GM23248 (cell line): ENCODE measurements at regions not wholly inside any gene's neighbourhood (a gene's known extent, or its start where the extent isn't known, plus 50 kb on each side); places are given as distances from the start of the nearest gene placed in this dataset.

ENCODE experiments used
- DNase-seq: peaks from one replicate; pipeline ENCODE4 v3.0.0-alpha.2; 2015
- H2AFZ ChIP-seq: fragments of 200-600 bp; sonication (generic); 2 replicates; pipeline ENCODE4 v1.6.1; 2016; ENCODE audit warnings: antibody characterized with exemption
- H3F3A ChIP-seq: fragments of 200-600 bp; sonication (generic); 2 replicates; pipeline ENCODE4 v1.6.1; 2016; ENCODE audit warnings: mild to moderate bottlenecking, antibody characterized with exemption, mixed run types; ENCODE audit not compliant: insufficient read depth
- H3K27ac ChIP-seq: fragments of 200-600 bp; sonication (generic); 2 replicates; pipeline ENCODE4 v1.5.1; 2016; ENCODE audit warnings: mild to moderate bottlenecking
- H3K27me3 ChIP-seq: fragments of 200-600 bp; sonication (generic); replicated peaks from 2 replicates; pipeline ENCODE4 v1.6.1; 2016; ENCODE audit warnings: mild to moderate bottlenecking; ENCODE audit not compliant: insufficient read depth
- H3K36me3 ChIP-seq: fragments of 200-600 bp; sonication (generic); 2 replicates; pipeline ENCODE4 v1.6.1; 2016; ENCODE audit warnings: low read depth, mild to moderate bottlenecking
- H3K4me1 ChIP-seq: fragments of 200-600 bp; sonication (generic); 2 replicates; pipeline ENCODE4 v1.6.1; 2016; ENCODE audit warnings: mild to moderate bottlenecking; ENCODE audit not compliant: insufficient read depth
- H3K4me2 ChIP-seq: fragments of 200-600 bp; sonication (generic); one replicate; pipeline ENCODE4 v1.6.1; 2016; ENCODE audit warnings: mild to moderate bottlenecking; ENCODE audit not compliant: unreplicated experiment
- H3K4me3 ChIP-seq: fragments of 200-600 bp; sonication (generic); 2 replicates; pipeline ENCODE4 v1.5.1; 2016; ENCODE audit warnings: mild to moderate bottlenecking
- H3K79me2 ChIP-seq: fragments of 200-600 bp; sonication (generic); 2 replicates; pipeline ENCODE4 v1.6.1; 2016; ENCODE audit warnings: mild to moderate bottlenecking; ENCODE audit not compliant: insufficient read depth
- H3K9ac ChIP-seq: fragments of 200-600 bp; sonication (generic); 2 replicates; pipeline ENCODE4 v1.6.1; 2016; ENCODE audit warnings: mild to moderate bottlenecking
- H3K9me2 ChIP-seq: fragments of 200-600 bp; sonication (generic); 2 replicates; pipeline ENCODE4 v1.6.1; 2016; ENCODE audit warnings: mixed run types, mild to moderate bottlenecking, moderate library complexity; ENCODE audit not compliant: insufficient read depth
- H3K9me3 ChIP-seq: fragments of 200-600 bp; sonication (generic); one replicate; pipeline ENCODE4 v1.6.1; 2017; ENCODE audit warnings: low read depth
- H4K20me1 ChIP-seq: fragments of 200-600 bp; sonication (generic); 2 replicates; pipeline ENCODE4 v1.6.0; 2016; ENCODE audit not compliant: insufficient read depth
- EZH2 ChIP-seq: fragments of 200-600 bp; sonication (generic); IDR thresholded peaks from 2 replicates; pipeline ENCODE4 v1.6.1; 2018; ENCODE audit warnings: antibody characterized with exemption, mild to moderate bottlenecking; ENCODE audit not compliant: insufficient read depth, poor library complexity, severe bottlenecking
- EZH2phosphoT487 ChIP-seq: fragments of 200-600 bp; sonication (generic); IDR thresholded peaks from 2 replicates; pipeline ENCODE4 v1.6.1; 2018; ENCODE audit warnings: antibody characterized with exemption, moderate library complexity, mild to moderate bottlenecking, low read depth; ENCODE audit not compliant: insufficient read depth
- WGBS, 2 experiments: methylation state at CpG; one replicate each; pipeline ENCODE4 v1.1.6; 2015 to 2017; ENCODE audit warnings: low lambda C conversion rate in 2 of 2, low coverage in 1 of 2; ENCODE audit errors: missing lambda C conversion rate in 2 of 2; 5-methylcytosine and 5-hydroxymethylcytosine counted together
- in situ Hi-C: fragments of 300-500 bp; cut with MboI; formaldehyde crosslinking; loops from 2 replicates; pipeline ENCODE4 v1.15.0; 2020

GRCh38 chr10:111988646-111989045 is 194.9 kb downstream of the GPAM start:
- H3K9me2 ChIP-seq: no peaks in the 10 kb centered on the region
- no peak overlapping the region for H3K4me2 ChIP-seq
- H3K79me2 ChIP-seq: no peaks in the 10 kb centered on the region
- no peak overlapping the region for H3K27ac ChIP-seq
- WGBS, 2 experiments: 59 to 62% methylated on average over 14 of the region's 14 CpGs
- no peak overlapping the region for H3K4me3 ChIP-seq
- H3K4me1 ChIP-seq: no peaks in the 10 kb centered on the region
- H3K9ac ChIP-seq: no peak overlapping the region
- DNase-seq: no peak
- no peak for TF ChIP-seq EZH2phosphoT487
- no peak for TF ChIP-seq EZH2
- peaks cover 16% of the 10 kb centered on the region for H3K27me3 ChIP-seq
- no peaks in the 10 kb centered on the region for H3F3A ChIP-seq
- no peaks in the 10 kb centered on the region for H3K36me3 ChIP-seq
- in situ Hi-C loops: no loop called here
- no peaks in the 10 kb centered on the region for H3K9me3 ChIP-seq
- H2AFZ ChIP-seq: no peak overlapping the region
- no peaks in the 10 kb centered on the region for H4K20me1 ChIP-seq

- in situ Hi-C loops: no loop called here
- Histone ChIP-seq H2AFZ (no peak overlapping the region), H3K4me1 (no peaks in the 10 kb centered on the region), H3K4me3 (no peak overlapping the region), H3K27ac (no peak overlapping the region), H3K36me3 (no peaks in the 10 kb centered on the region), H3K9ac (no peak overlapping the region), H3K27me3 (peaks cover 16% of the 10 kb centered on the region), H3K79me2 (no peaks in the 10 kb centered on the region), H4K20me1 (no peaks in the 10 kb centered on the region), H3K9me3 (no peaks in the 10 kb centered on the region), H3F3A (no peaks in the 10 kb centered on the region), H3K9me2 (no peaks in the 10 kb centered on the region), H3K4me2 (no peak overlapping the region)
- no peak for DNase-seq
- TF ChIP-seq EZH2: no peak
- no peak for TF ChIP-seq EZH2phosphoT487
- WGBS, 2 experiments: 39 to 51% methylated on average over 21 of the region's 21 CpGs
These were observed 194.2 kb downstream of the GPAM start for GRCh38 chr10:111989136-111989911.

GRCh38 chr10:111990734-111991133 is 192.8 kb downstream of the GPAM start:
- TF ChIP-seq EZH2: no peak
- no peak for TF ChIP-seq EZH2phosphoT487
- no peaks in the 10 kb centered on the region for H3K9me3 ChIP-seq
- no peak overlapping the region for H2AFZ ChIP-seq
- no peak overlapping the region for H3K27ac ChIP-seq
- no peaks in the 10 kb centered on the region for H3K36me3 ChIP-seq
- H3K9me2 ChIP-seq: no peaks in the 10 kb centered on the region
- WGBS, 2 experiments: 65 to 69% methylated on average over 3 of the region's 3 CpGs
- in situ Hi-C loops: no loop called here
- no peak overlapping the region for H3K4me2 ChIP-seq
- DNase-seq: peak; percentile 22
- peaks cover 22% of the 10 kb centered on the region for H3K27me3 ChIP-seq
- no peaks in the 10 kb centered on the region for H3K79me2 ChIP-seq
- no peaks in the 10 kb centered on the region for H3K4me1 ChIP-seq
- no peaks in the 10 kb centered on the region for H3F3A ChIP-seq
- no peaks in the 10 kb centered on the region for H4K20me1 ChIP-seq
- H3K9ac ChIP-seq: no peak overlapping the region
- H3K4me3 ChIP-seq: no peak overlapping the region

- Histone ChIP-seq H3K9me2 (no peaks in the 10 kb centered on the region), H3K9me3 (no peaks in the 10 kb centered on the region), H3F3A (no peaks in the 10 kb centered on the region), H3K4me3 (no peak overlapping the region), H3K4me2 (no peak overlapping the region), H4K20me1 (no peaks in the 10 kb centered on the region), H3K79me2 (no peaks in the 10 kb centered on the region), H3K27ac (no peak overlapping the region), H3K36me3 (no peaks in the 10 kb centered on the region), H2AFZ (no peak overlapping the region), H3K4me1 (no peaks in the 10 kb centered on the region), H3K9ac (no peak overlapping the region), H3K27me3 (peaks cover 29% of the 10 kb centered on the region)
- in situ Hi-C loops: no loop called here
- no peak for DNase-seq
- TF ChIP-seq EZH2phosphoT487 (no peak), EZH2 (no peak)
- WGBS, 2 experiments: 50 to 55% methylated on average over 1 of the region's 1 CpG
These were observed 190.2 kb downstream of the GPAM start for GRCh38 chr10:111993321-111993720.
